GM18519 (cell line): ENCODE measurements at regions not wholly inside any gene's neighbourhood (a gene's known extent, or its start where the extent isn't known, plus 50 kb on each side); places are given as distances from the start of the nearest gene placed in this dataset.

Experiments used
- ATAC-seq: cut with Tn5 transposase; IDR thresholded peaks from one replicate; pipeline ENCODE4 v1.9.1; 2021; ENCODE audit warnings: mild to moderate bottlenecking, moderate library complexity; ENCODE audit not compliant: unreplicated experiment, low FRiP score

GRCh38 chr9:80375477-80375876, 803.7 kb downstream of the TLE4 start:
- no peak for ATAC-seq

GRCh38 chr9:80369641-80370040, 797.9 kb downstream of the TLE4 start:
- ATAC-seq = no peak

- no peak for ATAC-seq
Observed at GRCh38 chr9:80366626-80367025, 794.9 kb downstream of the TLE4 start.

- no peak for ATAC-seq
Observed at GRCh38 chr9:80359941-80360881, 788.4 kb downstream of the TLE4 start.

DNA sequence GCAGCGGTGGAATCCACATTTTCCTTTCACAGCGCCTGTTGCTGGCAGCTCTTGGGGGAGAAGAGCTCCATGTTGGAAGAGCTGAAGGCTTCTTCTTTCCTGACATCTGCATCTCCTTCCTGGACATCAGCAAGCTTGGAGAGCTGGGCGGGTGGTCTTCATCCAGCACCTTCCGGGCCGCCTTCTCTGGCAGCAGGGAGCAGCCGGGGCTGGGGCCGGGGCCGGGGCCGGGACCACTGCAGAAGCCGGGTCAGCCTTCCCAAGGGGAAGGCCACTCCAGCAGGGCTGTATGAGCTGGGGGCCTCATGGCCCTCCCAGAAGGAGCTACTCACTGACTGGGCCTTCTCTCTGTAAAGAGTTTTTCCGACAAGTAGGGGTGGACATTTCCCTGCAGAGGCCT, 787.5 kb downstream of the TLE4 start:
- ATAC-seq = no peak

- no peak for ATAC-seq
Observed at GRCh38 chr9:80352967-80353366, 781.2 kb downstream of the TLE4 start.

DNA sequence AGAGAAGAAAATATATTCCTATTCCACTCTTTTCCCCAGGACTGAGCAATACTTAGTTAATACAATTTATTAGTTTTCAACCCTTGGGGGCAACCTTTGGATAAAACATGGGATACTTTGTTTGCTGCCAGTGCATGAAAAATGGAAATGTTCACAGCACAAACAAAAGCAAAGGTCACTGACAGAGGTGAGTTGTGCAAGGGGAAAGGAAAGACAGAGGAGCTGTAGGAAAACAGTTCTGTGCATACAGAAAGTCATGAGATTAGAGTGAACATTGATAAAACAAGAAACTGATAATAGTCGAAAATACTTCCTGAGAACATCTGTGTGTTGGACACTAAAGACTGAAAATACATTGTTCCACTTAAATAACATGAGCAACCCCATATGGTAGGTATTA, 779.8 kb downstream of the TLE4 start:
- ATAC-seq = no peak

GRCh38 chr9:80326105-80326504, 754.3 kb downstream of the TLE4 start:
- no peak for ATAC-seq

DNA sequence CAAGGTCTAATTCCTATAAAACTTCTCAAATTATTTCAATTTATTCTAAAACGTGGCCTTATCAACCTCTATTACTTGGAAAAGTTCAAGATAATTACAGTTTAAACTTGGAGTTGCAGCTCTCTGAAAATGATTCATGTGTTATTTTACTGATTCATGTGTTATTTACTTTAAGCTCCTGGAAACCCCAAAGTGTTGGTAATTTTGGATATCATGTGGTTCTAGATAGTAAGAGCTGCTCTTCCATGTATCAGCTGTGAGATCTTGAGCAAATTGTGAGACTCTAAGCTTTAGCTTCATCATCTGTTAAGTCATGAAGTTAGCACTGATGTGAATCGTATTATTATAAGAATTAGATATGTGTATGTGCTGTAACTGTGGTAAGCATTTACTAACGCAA, 749.2 kb downstream of the TLE4 start:
- ATAC-seq = no peak

- no peak for ATAC-seq
Observed at GRCh38 chr9:80320480-80320879, 748.7 kb downstream of the TLE4 start.

- no peak for ATAC-seq
Observed at GRCh38 chr9:80305136-80305535, 733.4 kb downstream of the TLE4 start.

DNA sequence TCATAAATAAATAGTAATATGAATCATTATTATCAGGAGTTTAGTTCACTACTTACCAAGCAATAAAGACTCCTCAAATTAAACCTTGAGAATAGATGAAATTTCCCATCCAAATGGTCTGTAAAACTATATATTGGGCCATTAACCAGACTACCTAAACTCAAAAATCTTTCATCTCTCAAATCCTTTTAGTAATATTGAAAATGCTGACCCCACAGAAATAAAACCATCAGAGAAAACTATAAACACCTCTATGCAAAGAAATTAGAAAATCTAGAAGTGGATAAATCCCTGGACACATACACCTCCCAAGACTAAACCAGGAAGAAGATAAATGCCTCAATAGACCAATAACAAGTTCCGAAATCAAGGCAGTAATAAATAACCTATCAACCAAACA, 723.2 kb downstream of the TLE4 start:
- ATAC-seq = no peak

DNA sequence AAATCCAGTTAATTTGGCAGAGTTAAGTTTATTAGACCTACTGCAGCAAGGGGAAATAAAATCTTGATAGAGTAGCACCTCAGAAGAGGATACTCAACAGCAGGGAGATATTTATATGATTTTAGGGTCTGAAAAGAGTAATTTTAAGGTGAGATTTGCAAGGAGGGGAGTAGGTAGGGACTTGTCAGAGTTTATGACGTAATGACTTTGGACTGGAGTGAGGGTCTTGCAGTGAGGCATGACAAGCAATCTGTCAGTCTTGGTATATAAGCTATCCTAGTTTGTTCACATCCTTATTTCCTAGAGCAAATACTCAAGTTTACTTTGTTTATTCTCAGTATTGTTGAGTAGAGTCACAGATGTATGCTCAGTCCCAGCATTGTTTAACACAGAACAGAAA, 722.6 kb downstream of the TLE4 start:
- no peak for ATAC-seq

- no peak for ATAC-seq
Observed at GRCh38 chr9:80292231-80292630, 720.5 kb downstream of the TLE4 start.

DNA sequence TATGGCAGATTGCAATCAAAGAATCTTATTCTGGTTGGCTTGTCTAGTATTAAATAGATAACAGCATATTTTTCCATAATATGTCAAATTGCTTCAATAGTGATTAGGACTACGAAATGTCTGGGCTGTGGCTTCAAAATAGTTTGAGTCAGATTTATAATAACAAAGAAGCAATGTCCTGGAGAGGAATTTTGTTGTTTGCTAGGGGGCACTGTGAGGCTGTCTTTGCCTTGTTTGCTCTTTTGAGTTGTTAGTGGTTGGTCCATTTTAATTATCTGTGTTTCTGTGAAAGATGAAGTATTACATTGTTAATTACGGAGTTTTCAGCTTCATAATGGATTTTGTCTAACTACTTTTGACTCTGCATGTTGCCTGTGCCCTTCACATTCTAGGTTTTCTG, 713.6 kb downstream of the TLE4 start:
- no peak for ATAC-seq

DNA sequence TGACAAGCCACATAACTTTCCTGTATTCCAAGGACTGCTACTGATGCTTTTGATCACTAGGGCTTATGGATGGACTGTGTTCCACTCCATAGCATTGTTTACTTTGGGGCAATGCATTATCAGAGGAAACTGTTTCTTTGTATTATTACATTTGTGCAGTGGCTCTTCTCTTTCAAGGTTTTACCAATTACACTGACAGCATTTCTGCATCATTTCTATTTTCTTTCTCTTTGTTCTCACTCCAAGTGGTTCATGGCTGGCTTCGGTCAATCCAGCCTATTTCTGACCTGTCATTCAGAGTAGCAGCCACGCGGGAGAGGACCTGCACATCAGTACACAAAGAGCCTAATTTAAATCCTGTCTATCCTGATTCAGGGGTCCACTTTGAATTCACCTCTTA, 711.0 kb downstream of the TLE4 start:
- ATAC-seq = no peak

DNA sequence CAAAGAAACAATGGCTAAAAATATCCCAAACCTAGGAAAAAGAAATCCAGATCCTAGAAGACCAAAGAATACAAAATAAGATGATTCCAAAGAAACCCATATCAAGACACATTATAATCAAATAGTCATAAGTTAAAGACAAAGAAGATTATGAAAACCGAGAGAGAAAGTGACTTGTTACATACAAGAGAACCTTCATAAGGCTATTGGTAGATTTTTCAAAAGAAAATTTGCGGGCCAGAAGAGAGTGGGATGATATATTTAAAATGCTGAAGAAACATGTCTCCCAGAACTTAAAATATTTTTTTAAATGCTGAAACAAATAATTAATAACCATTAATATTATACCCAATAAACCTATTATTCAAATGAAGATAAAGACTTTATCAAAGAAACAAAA, 687.3 kb downstream of the TLE4 start:
- no peak for ATAC-seq

DNA sequence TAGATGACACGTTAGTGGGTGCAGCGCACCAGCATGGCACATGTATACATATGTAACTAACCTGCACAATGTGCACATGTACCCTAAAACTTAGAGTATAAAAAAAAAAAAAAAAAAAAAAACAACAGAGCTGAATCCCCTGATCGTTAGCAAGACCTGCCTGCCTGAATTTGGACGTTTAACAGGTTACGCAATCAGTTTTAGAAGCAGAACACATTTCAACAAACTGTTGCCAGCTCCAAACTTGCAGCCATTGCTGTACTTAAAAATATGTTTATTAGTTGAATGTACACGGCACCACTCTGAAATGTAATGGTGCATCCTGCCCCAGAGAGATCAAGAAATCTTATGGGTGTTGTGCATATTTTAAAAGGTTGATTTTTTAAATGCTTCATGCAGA, 680.0 kb downstream of the TLE4 start:
- no peak for ATAC-seq

DNA sequence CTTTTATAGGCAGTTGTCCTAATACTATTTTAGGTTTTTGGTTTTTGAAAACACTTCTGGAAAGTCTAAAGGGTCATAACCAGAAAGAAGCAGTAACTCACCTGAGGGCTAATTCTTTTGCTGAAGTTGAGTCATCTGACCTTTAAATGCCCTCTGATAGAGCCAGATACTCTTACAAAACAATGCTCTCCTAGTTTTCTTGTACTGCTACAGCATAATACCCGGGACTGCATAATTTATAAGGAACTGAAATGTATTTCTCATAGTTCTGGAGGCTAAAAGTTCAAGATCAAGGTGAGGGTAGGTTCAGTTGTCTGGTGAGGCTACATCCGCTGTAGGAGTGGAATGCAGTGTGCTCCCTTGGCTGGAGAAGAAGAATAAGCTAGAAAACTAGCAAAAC, 670.3 kb downstream of the TLE4 start:
- no peak for ATAC-seq

DNA sequence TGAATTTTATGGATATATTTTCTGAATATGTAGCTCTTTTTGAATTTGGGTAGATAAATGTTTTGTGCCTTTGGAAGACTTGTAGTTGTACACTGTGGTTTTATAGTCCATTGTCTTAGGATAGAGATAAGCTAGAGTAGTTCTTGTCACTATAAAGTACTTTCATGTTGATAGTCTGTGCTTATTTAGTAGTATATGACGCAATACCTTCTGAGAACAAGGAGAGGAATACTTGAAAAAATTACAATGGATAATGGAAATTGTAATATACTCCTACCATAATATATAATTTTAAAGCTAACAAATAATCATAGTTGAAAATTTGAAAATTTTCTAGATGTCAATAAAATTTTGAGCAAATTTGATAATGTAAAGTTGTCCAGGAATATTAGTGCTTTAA, 664.0 kb downstream of the TLE4 start:
- no peak for ATAC-seq

DNA sequence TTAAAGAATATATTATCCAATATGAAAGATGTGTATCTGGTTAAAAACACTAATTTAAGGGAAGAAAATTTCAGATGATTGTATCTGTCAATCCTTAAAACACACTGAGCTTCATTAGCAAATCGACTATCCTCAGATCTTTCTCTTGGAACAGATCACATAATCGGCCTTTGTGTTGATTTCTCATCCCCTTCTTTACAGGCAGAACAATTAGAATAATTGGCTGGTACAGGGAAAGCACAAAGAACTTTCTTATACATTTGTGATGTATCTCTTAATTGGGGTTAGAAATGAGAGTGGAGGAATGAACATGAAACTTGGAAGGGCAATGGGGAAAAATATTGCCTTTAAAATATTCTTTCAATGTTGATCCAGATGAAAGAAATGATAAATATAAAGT, 662.1 kb downstream of the TLE4 start:
- ATAC-seq = no peak

GRCh38 chr9:80233102-80233843, 661.5 kb downstream of the TLE4 start:
- no peak for ATAC-seq
